ENCODE measurements at regions not wholly inside any gene's neighbourhood (a gene's known extent, or its start where the extent isn't known, plus 50 kb on each side); places are given as distances from the start of the nearest gene placed in this dataset.

- no peaks in the 10 kb centered on the region for H3K79me2 ChIP-seq (ENCODE audit: low read length)
- DNase-seq: no peak
- no peaks in the 10 kb centered on the region for H3K4me1 ChIP-seq (ENCODE audit: low read length)
- no peak overlapping the region for H3K4me3 ChIP-seq (ENCODE audit: low read length)
- H3K27ac ChIP-seq (ENCODE audit: low read length): no peak overlapping the region
- H3K36me3 ChIP-seq (ENCODE audit: insufficient read depth, low read length): no peaks in the 10 kb centered on the region
- H3K9me2 ChIP-seq (replicated peaks; ENCODE audit: insufficient read depth, low read length): no peaks in the 10 kb centered on the region
- no peaks in the 10 kb centered on the region for H3K27me3 ChIP-seq (ENCODE audit: low read length)
- no peak overlapping the region for H2AFZ ChIP-seq (ENCODE audit: low read length)
- H4K20me1 ChIP-seq (ENCODE audit: insufficient read depth, low read depth, low read length): no peaks in the 10 kb centered on the region
- peaks cover 17% of the 10 kb centered on the region for H3K9me3 ChIP-seq (ENCODE audit: low read length)
- H3K4me2 ChIP-seq (ENCODE audit: low read depth, low read length, poor library complexity, severe bottlenecking): no peak overlapping the region
- no peak overlapping the region for H3K9ac ChIP-seq (ENCODE audit: low read length)
Observed at GRCh38 chr4:126358041-126358440, 1043.3 kb downstream of the FAT4 start.

DNA sequence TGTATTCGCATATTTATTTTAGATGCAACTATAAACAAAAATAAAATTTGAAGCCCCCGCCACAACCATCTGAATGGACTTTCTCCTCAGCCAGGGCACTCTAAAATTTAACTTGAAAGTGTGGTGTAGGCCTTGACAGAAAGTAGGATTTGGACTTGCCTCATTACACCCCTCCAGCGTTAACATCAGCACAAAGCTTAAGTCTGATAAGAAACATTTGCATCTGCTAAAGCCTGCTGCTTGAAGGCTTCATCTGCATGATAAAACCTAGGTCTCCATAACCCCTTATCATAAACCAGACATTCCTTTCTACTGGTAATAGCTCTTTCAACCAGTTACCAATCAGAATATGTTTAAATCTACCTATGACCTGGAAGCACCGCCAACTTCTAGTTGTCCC, 1046.5 kb downstream of the FAT4 start:
- Histone ChIP-seq H3K36me3 (ENCODE audit: insufficient read depth, low read length) (no peaks in the 10 kb centered on the region), H3K9ac (ENCODE audit: low read length) (no peak overlapping the region), H3K27ac (ENCODE audit: low read length) (no peak overlapping the region), H4K20me1 (ENCODE audit: insufficient read depth, low read depth, low read length) (no peaks in the 10 kb centered on the region), H3K9me2 (replicated peaks; ENCODE audit: insufficient read depth, low read length) (no peaks in the 10 kb centered on the region), H3K4me3 (ENCODE audit: low read length) (no peak overlapping the region), H2AFZ (ENCODE audit: low read length) (no peak overlapping the region), H3K4me1 (ENCODE audit: low read length) (no peaks in the 10 kb centered on the region), H3K4me2 (ENCODE audit: low read depth, low read length, poor library complexity, severe bottlenecking) (no peak overlapping the region), H3K9me3 (ENCODE audit: low read length) (peaks cover 19% of the 10 kb centered on the region), H3K27me3 (ENCODE audit: low read length) (no peaks in the 10 kb centered on the region), H3K79me2 (ENCODE audit: low read length) (no peaks in the 10 kb centered on the region)
- DNase-seq: no peak

DNA sequence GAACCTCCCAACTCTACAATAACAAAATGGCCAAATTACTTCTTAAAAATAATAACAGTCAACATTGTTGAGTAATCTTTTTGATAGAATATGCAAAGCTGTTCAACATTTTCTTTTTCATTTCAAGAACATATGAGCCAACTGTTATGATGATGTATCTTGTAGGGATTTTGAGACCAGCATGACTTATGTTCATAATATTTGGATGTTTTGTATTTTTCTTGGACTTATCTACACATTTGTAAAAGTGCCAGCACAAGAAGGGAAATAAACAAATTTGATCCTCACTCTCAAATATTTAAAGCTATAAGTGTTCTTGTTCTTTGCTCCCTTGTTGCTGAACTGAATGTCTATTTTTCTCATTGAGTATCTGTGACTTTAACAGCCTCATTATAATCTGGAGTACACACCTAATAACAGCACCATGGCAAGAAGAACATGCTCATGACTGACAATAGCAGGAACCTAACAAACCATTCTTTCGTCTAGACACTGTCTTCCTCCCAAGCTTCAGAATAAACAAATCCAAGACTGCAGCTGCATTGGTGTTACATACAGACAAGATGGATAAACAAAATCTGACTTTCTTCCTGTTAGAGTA, 1049.7 kb downstream of the FAT4 start:
- Histone ChIP-seq H3K27me3 (ENCODE audit: low read length) (no peaks in the 10 kb centered on the region), H3K4me3 (ENCODE audit: low read length) (no peak overlapping the region), H3K9me2 (replicated peaks; ENCODE audit: insufficient read depth, low read length) (no peaks in the 10 kb centered on the region), H2AFZ (ENCODE audit: low read length) (no peak overlapping the region), H3K27ac (ENCODE audit: low read length) (no peak overlapping the region), H3K4me2 (ENCODE audit: low read depth, low read length, poor library complexity, severe bottlenecking) (no peak overlapping the region), H3K9ac (ENCODE audit: low read length) (no peak overlapping the region), H3K9me3 (ENCODE audit: low read length) (peaks cover 21% of the 10 kb centered on the region), H3K79me2 (ENCODE audit: low read length) (no peaks in the 10 kb centered on the region), H3K4me1 (ENCODE audit: low read length) (no peaks in the 10 kb centered on the region), H4K20me1 (ENCODE audit: insufficient read depth, low read depth, low read length) (no peaks in the 10 kb centered on the region), H3K36me3 (ENCODE audit: insufficient read depth, low read length) (no peaks in the 10 kb centered on the region)
- no peak for DNase-seq

DNA sequence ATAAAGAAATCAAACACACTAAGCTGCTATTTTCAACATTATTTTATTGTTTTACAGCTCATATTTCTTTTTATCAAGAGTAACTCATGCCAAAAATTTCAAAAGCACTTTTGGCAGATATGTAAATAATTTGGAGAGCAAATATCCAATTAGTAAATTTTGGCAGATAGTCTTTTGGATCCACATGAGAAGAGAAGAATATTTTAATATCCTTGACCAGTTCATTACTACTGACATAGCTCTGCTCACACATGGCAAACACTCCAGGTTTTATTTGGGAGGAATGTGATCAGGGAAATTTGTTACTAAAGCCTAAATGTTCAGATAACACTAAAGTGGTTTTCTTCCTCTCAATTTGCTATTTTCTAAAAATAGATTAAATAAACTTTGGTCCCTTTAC, 1054.3 kb downstream of the FAT4 start:
- H3K4me2 ChIP-seq (ENCODE audit: low read depth, low read length, poor library complexity, severe bottlenecking): no peak overlapping the region
- H3K9me2 ChIP-seq (replicated peaks; ENCODE audit: insufficient read depth, low read length): no peaks in the 10 kb centered on the region
- H3K36me3 ChIP-seq (ENCODE audit: insufficient read depth, low read length): no peaks in the 10 kb centered on the region
- no peak for DNase-seq
- no peak overlapping the region for H2AFZ ChIP-seq (ENCODE audit: low read length)
- H3K27me3 ChIP-seq (ENCODE audit: low read length): no peaks in the 10 kb centered on the region
- no peak overlapping the region for H3K9ac ChIP-seq (ENCODE audit: low read length)
- no peak overlapping the region for H3K4me3 ChIP-seq (ENCODE audit: low read length)
- H3K79me2 ChIP-seq (ENCODE audit: low read length): no peaks in the 10 kb centered on the region
- H3K4me1 ChIP-seq (ENCODE audit: low read length): no peaks in the 10 kb centered on the region
- no peaks in the 10 kb centered on the region for H4K20me1 ChIP-seq (ENCODE audit: insufficient read depth, low read depth, low read length)
- peaks cover 25% of the 10 kb centered on the region for H3K9me3 ChIP-seq (ENCODE audit: low read length)
- no peak overlapping the region for H3K27ac ChIP-seq (ENCODE audit: low read length)

- no peak overlapping the region for H2AFZ ChIP-seq (ENCODE audit: low read length)
- H3K4me2 ChIP-seq (ENCODE audit: low read depth, low read length, poor library complexity, severe bottlenecking): no peak overlapping the region
- no peaks in the 10 kb centered on the region for H3K36me3 ChIP-seq (ENCODE audit: insufficient read depth, low read length)
- no peak overlapping the region for H3K4me3 ChIP-seq (ENCODE audit: low read length)
- no peaks in the 10 kb centered on the region for H3K4me1 ChIP-seq (ENCODE audit: low read length)
- H3K27me3 ChIP-seq (ENCODE audit: low read length): no peaks in the 10 kb centered on the region
- H3K9me3 ChIP-seq (ENCODE audit: low read length): peaks cover 20% of the 10 kb centered on the region
- no peaks in the 10 kb centered on the region for H3K79me2 ChIP-seq (ENCODE audit: low read length)
- H3K9me2 ChIP-seq (replicated peaks; ENCODE audit: insufficient read depth, low read length): no peaks in the 10 kb centered on the region
- H4K20me1 ChIP-seq (ENCODE audit: insufficient read depth, low read depth, low read length): no peaks in the 10 kb centered on the region
- DNase-seq: no peak
- no peak overlapping the region for H3K27ac ChIP-seq (ENCODE audit: low read length)
- H3K9ac ChIP-seq (ENCODE audit: low read length): no peak overlapping the region
Observed at GRCh38 chr4:126372634-126373033, 1057.9 kb downstream of the FAT4 start.

GRCh38 chr4:126375462-126376054, 1060.8 kb downstream of the FAT4 start:
- H3K27me3 ChIP-seq (ENCODE audit: low read length): no peaks in the 10 kb centered on the region
- no peak overlapping the region for H2AFZ ChIP-seq (ENCODE audit: low read length)
- no peak for DNase-seq
- no peak overlapping the region for H3K27ac ChIP-seq (ENCODE audit: low read length)
- no peaks in the 10 kb centered on the region for H3K79me2 ChIP-seq (ENCODE audit: low read length)
- H3K4me2 ChIP-seq (ENCODE audit: low read depth, low read length, poor library complexity, severe bottlenecking): no peak overlapping the region
- H4K20me1 ChIP-seq (ENCODE audit: insufficient read depth, low read depth, low read length): no peaks in the 10 kb centered on the region
- H3K36me3 ChIP-seq (ENCODE audit: insufficient read depth, low read length): no peaks in the 10 kb centered on the region
- H3K4me1 ChIP-seq (ENCODE audit: low read length): no peaks in the 10 kb centered on the region
- no peaks in the 10 kb centered on the region for H3K9me2 ChIP-seq (replicated peaks; ENCODE audit: insufficient read depth, low read length)
- no peak overlapping the region for H3K9ac ChIP-seq (ENCODE audit: low read length)
- H3K9me3 ChIP-seq (ENCODE audit: low read length): peaks cover 16% of the 10 kb centered on the region
- no peak overlapping the region for H3K4me3 ChIP-seq (ENCODE audit: low read length)

DNA sequence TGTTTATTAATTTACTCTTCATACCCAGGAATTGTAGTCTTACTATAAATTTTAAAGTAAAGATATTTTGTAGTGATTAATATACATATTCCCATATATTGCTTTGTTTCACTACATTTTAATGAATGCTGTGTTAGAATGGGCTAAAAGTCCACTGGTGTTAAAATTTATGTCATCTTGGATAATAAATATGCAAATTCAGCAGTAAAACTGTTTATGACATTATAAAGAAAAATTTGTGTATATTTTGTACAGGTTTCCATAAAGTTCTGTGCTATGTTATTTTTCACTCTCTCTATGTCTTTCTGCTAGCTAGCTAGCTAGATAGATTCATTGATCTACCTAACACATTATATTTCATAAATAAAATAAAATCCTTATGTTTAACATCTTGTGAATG, 1071.2 kb downstream of the FAT4 start:
- no peak overlapping the region for H3K4me2 ChIP-seq (ENCODE audit: low read depth, low read length, poor library complexity, severe bottlenecking)
- H3K27me3 ChIP-seq (ENCODE audit: low read length): no peaks in the 10 kb centered on the region
- H3K9me3 ChIP-seq (ENCODE audit: low read length): peaks cover 18% of the 10 kb centered on the region
- no peak for DNase-seq
- H3K4me3 ChIP-seq (ENCODE audit: low read length): no peak overlapping the region
- no peaks in the 10 kb centered on the region for H3K79me2 ChIP-seq (ENCODE audit: low read length)
- H3K9me2 ChIP-seq (replicated peaks; ENCODE audit: insufficient read depth, low read length): no peaks in the 10 kb centered on the region
- no peak overlapping the region for H3K9ac ChIP-seq (ENCODE audit: low read length)
- no peak overlapping the region for H2AFZ ChIP-seq (ENCODE audit: low read length)
- no peak overlapping the region for H3K27ac ChIP-seq (ENCODE audit: low read length)
- H3K36me3 ChIP-seq (ENCODE audit: insufficient read depth, low read length): no peaks in the 10 kb centered on the region
- H3K4me1 ChIP-seq (ENCODE audit: low read length): no peaks in the 10 kb centered on the region
- H4K20me1 ChIP-seq (ENCODE audit: insufficient read depth, low read depth, low read length): no peaks in the 10 kb centered on the region

- no peaks in the 10 kb centered on the region for H3K36me3 ChIP-seq (ENCODE audit: insufficient read depth, low read length)
- peaks cover 18% of the 10 kb centered on the region for H3K9me3 ChIP-seq (ENCODE audit: low read length)
- no peak overlapping the region for H3K4me2 ChIP-seq (ENCODE audit: low read depth, low read length, poor library complexity, severe bottlenecking)
- no peak overlapping the region for H3K4me3 ChIP-seq (ENCODE audit: low read length)
- no peak for DNase-seq
- H3K79me2 ChIP-seq (ENCODE audit: low read length): no peaks in the 10 kb centered on the region
- no peak overlapping the region for H3K27ac ChIP-seq (ENCODE audit: low read length)
- no peaks in the 10 kb centered on the region for H3K9me2 ChIP-seq (replicated peaks; ENCODE audit: insufficient read depth, low read length)
- no peaks in the 10 kb centered on the region for H4K20me1 ChIP-seq (ENCODE audit: insufficient read depth, low read depth, low read length)
- H2AFZ ChIP-seq (ENCODE audit: low read length): no peak overlapping the region
- no peaks in the 10 kb centered on the region for H3K4me1 ChIP-seq (ENCODE audit: low read length)
- no peak overlapping the region for H3K9ac ChIP-seq (ENCODE audit: low read length)
- no peaks in the 10 kb centered on the region for H3K27me3 ChIP-seq (ENCODE audit: low read length)
Observed at GRCh38 chr4:126386512-126386911, 1071.8 kb downstream of the FAT4 start.

Measured in Karpas-422 (cell line).